ENCODE measurements at regions not wholly inside any gene's neighbourhood (a gene's known extent, or its start where the extent isn't known, plus 50 kb on each side); places are given as distances from the start of the nearest gene placed in this dataset.
A peak's percentile ranks its signal among the peaks of the same experiment; 100 is the strongest.

DNA sequence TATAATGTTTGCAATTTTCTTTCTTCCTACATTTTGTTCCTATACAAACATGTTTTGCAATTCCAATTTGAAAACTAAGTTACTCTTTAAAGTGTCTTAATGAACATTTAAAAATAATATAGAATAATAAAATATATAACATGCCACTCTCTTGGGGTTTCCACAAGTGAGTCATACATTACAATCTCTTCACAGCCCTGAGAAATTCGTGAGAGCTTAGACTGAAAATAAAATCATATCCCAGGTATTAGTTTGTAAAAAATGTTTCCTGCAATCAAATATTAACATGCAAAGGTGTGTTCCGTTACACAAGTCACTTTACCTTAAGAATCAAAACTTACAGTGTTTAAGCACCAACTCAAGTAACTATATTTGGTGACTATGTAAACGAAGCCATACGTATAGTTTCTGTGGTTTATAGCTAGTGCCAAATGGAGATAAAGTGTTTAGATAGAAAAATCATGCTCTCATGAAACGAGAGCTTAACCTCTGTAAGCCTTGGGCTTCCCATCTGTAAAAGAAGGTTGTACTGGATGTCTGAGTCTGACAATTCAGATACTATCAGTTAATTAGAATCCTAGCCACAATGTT is 253.6 kb upstream of the ANO3 start:
- peak overlapping the region; percentile 25 for H3K27ac ChIP-seq (ENCODE audit: low read depth, low read length, poor library complexity, severe bottlenecking)
- no peaks in the 10 kb centered on the region for H3K36me3 ChIP-seq (ENCODE audit: insufficient read depth, low read length)
- no peak overlapping the region for H3K4me3 ChIP-seq (ENCODE audit: low read depth, low read length, poor library complexity, severe bottlenecking)
- TF ChIP-seq EZH2 (IDR thresholded peaks at IDR 0.05; ENCODE audit: borderline replicate concordance, low read length), result no peak
- TF ChIP-seq, protein P1, sequence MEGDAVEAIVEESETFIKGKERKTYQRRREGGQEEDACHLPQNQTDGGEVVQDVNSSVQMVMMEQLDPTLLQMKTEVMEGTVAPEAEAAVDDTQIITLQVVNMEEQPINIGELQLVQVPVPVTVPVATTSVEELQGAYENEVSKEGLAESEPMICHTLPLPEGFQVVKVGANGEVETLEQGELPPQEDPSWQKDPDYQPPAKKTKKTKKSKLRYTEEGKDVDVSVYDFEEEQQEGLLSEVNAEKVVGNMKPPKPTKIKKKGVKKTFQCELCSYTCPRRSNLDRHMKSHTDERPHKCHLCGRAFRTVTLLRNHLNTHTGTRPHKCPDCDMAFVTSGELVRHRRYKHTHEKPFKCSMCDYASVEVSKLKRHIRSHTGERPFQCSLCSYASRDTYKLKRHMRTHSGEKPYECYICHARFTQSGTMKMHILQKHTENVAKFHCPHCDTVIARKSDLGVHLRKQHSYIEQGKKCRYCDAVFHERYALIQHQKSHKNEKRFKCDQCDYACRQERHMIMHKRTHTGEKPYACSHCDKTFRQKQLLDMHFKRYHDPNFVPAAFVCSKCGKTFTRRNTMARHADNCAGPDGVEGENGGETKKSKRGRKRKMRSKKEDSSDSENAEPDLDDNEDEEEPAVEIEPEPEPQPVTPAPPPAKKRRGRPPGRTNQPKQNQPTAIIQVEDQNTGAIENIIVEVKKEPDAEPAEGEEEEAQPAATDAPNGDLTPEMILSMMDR (IDR thresholded peaks at IDR 0.05; ENCODE audit: low read length), result no peak
- H3K9me3 ChIP-seq (ENCODE audit: low read length), result no peaks in the 10 kb centered on the region
- H4K20me1 ChIP-seq (ENCODE audit: insufficient read depth, low read length), result no peaks in the 10 kb centered on the region
- no peaks in the 10 kb centered on the region for H3K79me2 ChIP-seq (ENCODE audit: insufficient read depth, low read length)
- no peaks in the 10 kb centered on the region for H3F3A ChIP-seq (ENCODE audit: insufficient read depth, low read length)
- no peaks in the 10 kb centered on the region for H3K27me3 ChIP-seq (ENCODE audit: insufficient read depth, low read length)
- H2AFZ ChIP-seq (ENCODE audit: low read length), result no peak overlapping the region
- no peak overlapping the region for H3K4me2 ChIP-seq (ENCODE audit: low read length)
- no peak overlapping the region; the same call in 1 of the 2 replicates for H3K9ac ChIP-seq (ENCODE audit: low read length)
- H3K9me2 ChIP-seq (ENCODE audit: low read depth, low read length), result no peaks in the 10 kb centered on the region
- H3K4me1 ChIP-seq (ENCODE audit: insufficient read depth, low read length, severe bottlenecking), result peaks cover 7% of the 10 kb centered on the region

DNA sequence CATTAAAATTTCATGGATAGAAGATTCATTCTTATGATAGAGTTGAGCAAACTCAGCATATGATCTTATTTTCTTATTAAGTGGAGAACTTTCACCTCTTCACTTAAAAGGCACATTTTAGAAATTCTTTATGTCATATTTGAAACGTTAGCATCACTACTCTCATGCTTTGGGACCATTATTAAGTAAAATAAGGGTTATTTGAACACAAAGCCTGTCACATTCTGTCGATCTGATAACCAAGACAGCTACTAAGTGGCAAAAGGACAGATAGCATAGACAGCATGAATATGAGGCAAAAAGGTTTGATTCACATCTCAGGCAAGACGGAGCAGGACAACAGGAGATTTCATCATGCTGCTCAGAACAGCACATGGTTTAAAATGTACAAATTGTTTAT is 247.6 kb upstream of the ANO3 start:
- no peak for TF ChIP-seq EZH2 (IDR thresholded peaks at IDR 0.05; ENCODE audit: borderline replicate concordance, low read length)
- TF ChIP-seq, protein P1 (IDR thresholded peaks at IDR 0.05; ENCODE audit: low read length), result no peak
- peak overlapping the region; percentile 84 for H2AFZ ChIP-seq (ENCODE audit: low read length)

DNA sequence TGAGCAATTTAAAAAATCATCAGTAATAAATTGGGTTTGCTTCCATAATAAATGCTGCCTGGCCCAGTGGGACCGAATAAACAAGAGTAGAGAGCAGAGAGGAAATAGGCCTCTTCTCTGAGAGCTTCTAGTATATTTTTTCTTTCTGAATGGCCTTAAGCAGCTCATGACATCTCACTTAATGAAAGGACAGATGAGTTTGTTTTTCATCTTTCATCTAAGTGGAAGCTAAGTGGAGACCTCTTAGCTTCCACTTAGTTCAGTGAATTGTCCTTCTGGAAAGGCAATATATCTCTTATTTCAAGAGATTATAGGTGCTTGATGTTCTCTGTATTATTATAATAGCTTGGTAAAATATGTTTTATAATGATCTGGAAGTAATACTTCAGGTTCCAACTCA is 245.9 kb upstream of the ANO3 start:
- peaks cover 73% of the 10 kb centered on the region for H3K4me1 ChIP-seq (ENCODE audit: insufficient read depth, low read length, severe bottlenecking)
- no peaks in the 10 kb centered on the region for H3K79me2 ChIP-seq (ENCODE audit: insufficient read depth, low read length)
- H3K9ac ChIP-seq (ENCODE audit: low read length), result peak overlapping the region; percentile 62
- H3K4me3 ChIP-seq (ENCODE audit: low read depth, low read length, poor library complexity, severe bottlenecking), result no peak overlapping the region
- H3K9me2 ChIP-seq (ENCODE audit: low read depth, low read length), result no peaks in the 10 kb centered on the region
- H3K36me3 ChIP-seq (ENCODE audit: insufficient read depth, low read length), result no peaks in the 10 kb centered on the region
- TF ChIP-seq, protein P1 (IDR thresholded peaks at IDR 0.05; ENCODE audit: low read length), result no peak
- TF ChIP-seq EZH2 (IDR thresholded peaks at IDR 0.05; ENCODE audit: borderline replicate concordance, low read length), result no peak
- H3K27me3 ChIP-seq (ENCODE audit: insufficient read depth, low read length), result no peaks in the 10 kb centered on the region
- H3K27ac ChIP-seq (ENCODE audit: low read depth, low read length, poor library complexity, severe bottlenecking), result peak overlapping the region; percentile 98
- 0 out of 2 replicates have a peak overlapping the region, but pooled peaks have one; percentile 10 for H2AFZ ChIP-seq (ENCODE audit: low read length)
- H3K4me2 ChIP-seq (ENCODE audit: low read length), result peak overlapping the region; percentile 71
- no peaks in the 10 kb centered on the region for H3K9me3 ChIP-seq (ENCODE audit: low read length)
- H4K20me1 ChIP-seq (ENCODE audit: insufficient read depth, low read length), result no peaks in the 10 kb centered on the region
- H3F3A ChIP-seq (ENCODE audit: insufficient read depth, low read length), result no peaks in the 10 kb centered on the region

More for the DNA sequence above, 247.6 kb upstream of the ANO3 start:
- H3K4me1 ChIP-seq (ENCODE audit: insufficient read depth, low read length, severe bottlenecking), result peaks cover 55% of the 10 kb centered on the region
- no peaks in the 10 kb centered on the region for H3K79me2 ChIP-seq (ENCODE audit: insufficient read depth, low read length)
- H3K9ac ChIP-seq (ENCODE audit: low read length), result peak overlapping the region; percentile 62
- H3K27me3 ChIP-seq (ENCODE audit: insufficient read depth, low read length), result no peaks in the 10 kb centered on the region
- H3K9me2 ChIP-seq (ENCODE audit: low read depth, low read length), result no peaks in the 10 kb centered on the region
- peak overlapping the region; percentile 98 for H3K27ac ChIP-seq (ENCODE audit: low read depth, low read length, poor library complexity, severe bottlenecking)
- H4K20me1 ChIP-seq (ENCODE audit: insufficient read depth, low read length), result no peaks in the 10 kb centered on the region
- H3K4me2 ChIP-seq (ENCODE audit: low read length), result peak overlapping the region; percentile 32; the same call in 1 of the 2 replicates
- H3F3A ChIP-seq (ENCODE audit: insufficient read depth, low read length), result no peaks in the 10 kb centered on the region
- no peaks in the 10 kb centered on the region for H3K9me3 ChIP-seq (ENCODE audit: low read length)
- H3K36me3 ChIP-seq (ENCODE audit: insufficient read depth, low read length), result no peaks in the 10 kb centered on the region
- H3K4me3 ChIP-seq (ENCODE audit: low read depth, low read length, poor library complexity, severe bottlenecking), result no peak overlapping the region
